ENCODE measurements at regions not wholly inside any gene's neighbourhood (a gene's known extent, or its start where the extent isn't known, plus 50 kb on each side); places are given as distances from the start of the nearest gene placed in this dataset.

DNA sequence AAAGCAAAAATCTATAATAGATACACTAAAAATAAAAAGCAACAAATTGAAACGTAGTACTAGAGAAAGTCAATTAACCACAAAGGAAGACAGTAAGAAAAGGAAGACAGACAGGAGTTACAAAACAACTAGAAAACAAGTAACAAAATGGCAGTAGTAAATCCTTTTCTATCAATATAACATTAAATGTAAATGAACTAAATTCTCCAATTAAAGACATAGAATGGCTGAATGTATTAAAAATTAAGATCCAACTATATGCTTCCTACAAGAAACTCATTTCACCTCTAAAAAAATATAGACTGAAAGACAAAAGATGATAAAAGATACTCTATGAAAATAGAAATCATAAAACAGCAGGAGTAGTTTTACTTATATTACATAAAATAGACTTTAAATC lies 79.1 kb downstream of the CTH start:
- Histone ChIP-seq H3K9ac (ENCODE audit: low read depth, low read length, poor library complexity, severe bottlenecking) (no peak overlapping the region), H3K9me3 (ENCODE audit: insufficient read depth, low read depth, low read length) (0 out of 2 replicates have a peak, but pooled peaks cover 11% of the 10 kb centered on the region), H3K79me2 (ENCODE audit: insufficient read depth, low read length) (no peaks in the 10 kb centered on the region), H3F3A (ENCODE audit: low read depth) (no peaks in the 10 kb centered on the region), H4K20me1 (ENCODE audit: insufficient read depth, low read length, poor library complexity, severe bottlenecking) (no peaks in the 10 kb centered on the region), H3K4me1 (ENCODE audit: insufficient read depth, low read length, poor library complexity, severe bottlenecking) (no peaks in the 10 kb centered on the region), H3K27me3 (ENCODE audit: insufficient read depth, low read length, poor library complexity, severe bottlenecking) (no peaks in the 10 kb centered on the region), H3K36me3 (ENCODE audit: insufficient read depth, low read length) (no peaks in the 10 kb centered on the region), H2AFZ (ENCODE audit: low read length) (no peak overlapping the region), H3K4me2 (ENCODE audit: low read depth, low read length, poor library complexity, severe bottlenecking) (no peak overlapping the region), H3K9me2 (replicated peaks; ENCODE audit: low read depth, low read length) (no peaks in the 10 kb centered on the region), H3K4me3 (ENCODE audit: low read length, poor library complexity, severe bottlenecking) (no peak overlapping the region)
- no peak for TF ChIP-seq EZH2phosphoT487 (IDR thresholded peaks at IDR 0.05; ENCODE audit: borderline replicate concordance)
- TF ChIP-seq, protein P1, sequence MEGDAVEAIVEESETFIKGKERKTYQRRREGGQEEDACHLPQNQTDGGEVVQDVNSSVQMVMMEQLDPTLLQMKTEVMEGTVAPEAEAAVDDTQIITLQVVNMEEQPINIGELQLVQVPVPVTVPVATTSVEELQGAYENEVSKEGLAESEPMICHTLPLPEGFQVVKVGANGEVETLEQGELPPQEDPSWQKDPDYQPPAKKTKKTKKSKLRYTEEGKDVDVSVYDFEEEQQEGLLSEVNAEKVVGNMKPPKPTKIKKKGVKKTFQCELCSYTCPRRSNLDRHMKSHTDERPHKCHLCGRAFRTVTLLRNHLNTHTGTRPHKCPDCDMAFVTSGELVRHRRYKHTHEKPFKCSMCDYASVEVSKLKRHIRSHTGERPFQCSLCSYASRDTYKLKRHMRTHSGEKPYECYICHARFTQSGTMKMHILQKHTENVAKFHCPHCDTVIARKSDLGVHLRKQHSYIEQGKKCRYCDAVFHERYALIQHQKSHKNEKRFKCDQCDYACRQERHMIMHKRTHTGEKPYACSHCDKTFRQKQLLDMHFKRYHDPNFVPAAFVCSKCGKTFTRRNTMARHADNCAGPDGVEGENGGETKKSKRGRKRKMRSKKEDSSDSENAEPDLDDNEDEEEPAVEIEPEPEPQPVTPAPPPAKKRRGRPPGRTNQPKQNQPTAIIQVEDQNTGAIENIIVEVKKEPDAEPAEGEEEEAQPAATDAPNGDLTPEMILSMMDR (conservative IDR thresholded peaks at IDR 0.05; ENCODE audit: low read length) = no peak

- no peaks in the 10 kb centered on the region for H3F3A ChIP-seq (ENCODE audit: low read depth)
- no peak overlapping the region for H3K9ac ChIP-seq (ENCODE audit: low read depth, low read length, poor library complexity, severe bottlenecking)
- no peaks in the 10 kb centered on the region for H4K20me1 ChIP-seq (ENCODE audit: insufficient read depth, low read length, poor library complexity, severe bottlenecking)
Measured at GRCh38 chr1:70495370-70495769, 84.3 kb downstream of the CTH start.

DNA sequence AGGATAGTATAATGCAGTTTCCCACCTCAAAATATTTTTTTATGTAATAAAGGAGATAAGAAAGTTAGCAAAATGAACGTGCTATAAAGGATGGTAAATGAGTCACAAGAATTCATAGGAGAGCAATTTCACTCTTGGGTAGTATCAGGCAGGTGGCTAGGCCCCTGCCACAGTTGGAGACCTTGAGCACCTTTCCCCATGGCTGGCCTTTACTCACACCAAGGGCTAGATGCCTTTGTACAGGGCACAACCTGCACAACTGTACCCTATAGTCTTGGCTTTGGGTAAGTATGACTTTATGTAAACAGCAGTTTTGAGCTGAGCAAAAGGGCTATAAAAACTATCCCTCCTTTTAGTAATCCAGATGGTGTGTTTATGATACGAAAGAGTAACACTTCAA lies 85.1 kb downstream of the CTH start:
- no peaks in the 10 kb centered on the region for H3K9me3 ChIP-seq (ENCODE audit: insufficient read depth, low read depth, low read length)
- no peaks in the 10 kb centered on the region for H3K79me2 ChIP-seq (ENCODE audit: insufficient read depth, low read length)
- H3K27me3 ChIP-seq (ENCODE audit: insufficient read depth, low read length, poor library complexity, severe bottlenecking) = no peaks in the 10 kb centered on the region
- H3K9me2 ChIP-seq (replicated peaks; ENCODE audit: low read depth, low read length) = no peaks in the 10 kb centered on the region
- peaks cover 4% of the 10 kb centered on the region for H3K4me1 ChIP-seq (ENCODE audit: insufficient read depth, low read length, poor library complexity, severe bottlenecking)
- TF ChIP-seq EZH2phosphoT487 (IDR thresholded peaks at IDR 0.05; ENCODE audit: borderline replicate concordance) = no peak
- TF ChIP-seq, protein P1 (conservative IDR thresholded peaks at IDR 0.05; ENCODE audit: low read length) = no peak
- no peak overlapping the region for H3K9ac ChIP-seq (ENCODE audit: low read depth, low read length, poor library complexity, severe bottlenecking)
- no peaks in the 10 kb centered on the region for H4K20me1 ChIP-seq (ENCODE audit: insufficient read depth, low read length, poor library complexity, severe bottlenecking)
- no peaks in the 10 kb centered on the region for H3K36me3 ChIP-seq (ENCODE audit: insufficient read depth, low read length)
- H3F3A ChIP-seq (ENCODE audit: low read depth) = no peaks in the 10 kb centered on the region
- no peak overlapping the region for H2AFZ ChIP-seq (ENCODE audit: low read length)
- H3K4me2 ChIP-seq (ENCODE audit: low read depth, low read length, poor library complexity, severe bottlenecking) = no peak overlapping the region
- no peak overlapping the region for H3K4me3 ChIP-seq (ENCODE audit: low read length, poor library complexity, severe bottlenecking)

More at GRCh38 chr1:70495370-70495769, 84.3 kb downstream of the CTH start:
- Histone ChIP-seq H3K9me3 (ENCODE audit: insufficient read depth, low read depth, low read length) (0 out of 2 replicates have a peak, but pooled peaks cover 4% of the 10 kb centered on the region), H3K4me2 (ENCODE audit: low read depth, low read length, poor library complexity, severe bottlenecking) (no peak overlapping the region), H3K27me3 (ENCODE audit: insufficient read depth, low read length, poor library complexity, severe bottlenecking) (no peaks in the 10 kb centered on the region), H3K79me2 (ENCODE audit: insufficient read depth, low read length) (no peaks in the 10 kb centered on the region), H2AFZ (ENCODE audit: low read length) (no peak overlapping the region), H3K36me3 (ENCODE audit: insufficient read depth, low read length) (no peaks in the 10 kb centered on the region), H3K4me1 (ENCODE audit: insufficient read depth, low read length, poor library complexity, severe bottlenecking) (peaks cover 4% of the 10 kb centered on the region), H3K9me2 (replicated peaks; ENCODE audit: low read depth, low read length) (no peaks in the 10 kb centered on the region), H3K4me3 (ENCODE audit: low read length, poor library complexity, severe bottlenecking) (no peak overlapping the region)
- TF ChIP-seq, protein P1 (conservative IDR thresholded peaks at IDR 0.05; ENCODE audit: low read length) = no peak
- no peak for TF ChIP-seq EZH2phosphoT487 (IDR thresholded peaks at IDR 0.05; ENCODE audit: borderline replicate concordance)
